ENCODE measurements at regions not wholly inside any gene's neighbourhood (a gene's known extent, or its start where the extent isn't known, plus 50 kb on each side); places are given as distances from the start of the nearest gene placed in this dataset.

DNA sequence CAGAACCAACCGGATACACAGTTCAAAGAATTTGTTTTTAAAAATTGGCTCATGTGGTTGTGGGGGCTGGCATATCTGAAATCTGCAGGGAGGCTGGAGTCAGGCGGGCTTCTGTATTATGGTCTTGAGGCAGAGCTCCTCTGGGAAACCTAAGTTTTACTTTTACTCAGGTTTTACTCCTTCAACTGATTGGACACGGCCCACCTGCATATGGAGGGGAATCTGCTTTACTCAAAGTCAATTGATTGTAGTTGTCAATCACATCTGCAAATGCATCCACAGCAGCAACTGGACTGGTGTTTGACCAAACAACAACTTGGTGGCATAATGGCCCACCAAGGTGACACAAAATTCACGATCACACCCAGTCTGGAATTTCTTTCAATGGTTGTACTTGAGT is 103.4 kb downstream of the ERMARD start (continued):
- TF ChIP-seq, protein P1, sequence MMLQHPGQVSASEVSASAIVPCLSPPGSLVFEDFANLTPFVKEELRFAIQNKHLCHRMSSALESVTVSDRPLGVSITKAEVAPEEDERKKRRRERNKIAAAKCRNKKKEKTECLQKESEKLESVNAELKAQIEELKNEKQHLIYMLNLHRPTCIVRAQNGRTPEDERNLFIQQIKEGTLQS (IDR thresholded peaks at IDR 0.05; ENCODE audit: insufficient read depth, low read depth, low read length), result no peak
- TF ChIP-seq KDM4A (IDR thresholded peaks at IDR 0.05; ENCODE audit: low read depth, low read length, severe bottlenecking) (no peak), FOSL1 (IDR thresholded peaks at IDR 0.05; ENCODE audit: insufficient read depth, low read depth, low read length) (no peak), SIN3A (conservative IDR thresholded peaks at IDR 0.05 in 1 of 2, IDR thresholded peaks at IDR 0.05 in 1 of 2; ENCODE audit: low read depth in 1 of 2, low read length in 2 of 2) (no peak), YY1 (IDR thresholded peaks at IDR 0.05; ENCODE audit: low read depth, low read length) (no peak)

Measured in H1 (cell line).